ENCODE measurements at regions not wholly inside any gene's neighbourhood (a gene's known extent, or its start where the extent isn't known, plus 50 kb on each side); places are given as distances from the start of the nearest gene placed in this dataset.
"Not testable (repeated sequence)": the region's sequence is repeated elsewhere in the genome, so short reads cannot be mapped to it uniquely, and the experiment has no call there.

DNA sequence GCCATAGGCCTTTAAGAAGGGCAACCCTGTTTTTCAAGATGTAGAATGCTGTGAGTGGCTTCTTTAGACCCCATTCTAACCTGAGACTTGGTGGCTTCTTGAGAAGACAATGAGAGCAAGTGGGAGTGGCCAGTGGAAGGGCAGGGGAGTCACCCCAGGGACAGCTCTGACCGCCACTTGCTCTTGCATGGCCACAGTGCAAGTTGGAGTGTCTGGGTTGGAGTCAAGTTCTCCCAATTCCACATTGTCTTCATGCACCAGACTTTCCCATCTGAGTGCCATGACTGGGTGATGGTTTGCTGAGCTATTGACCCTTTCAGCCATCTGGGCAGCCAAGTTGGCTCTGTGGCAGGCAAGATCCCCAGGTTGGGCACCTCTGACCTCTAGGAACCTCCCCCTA is 148.0 kb upstream of the SKOR2 start:
- DNase-seq: no peak

DNA sequence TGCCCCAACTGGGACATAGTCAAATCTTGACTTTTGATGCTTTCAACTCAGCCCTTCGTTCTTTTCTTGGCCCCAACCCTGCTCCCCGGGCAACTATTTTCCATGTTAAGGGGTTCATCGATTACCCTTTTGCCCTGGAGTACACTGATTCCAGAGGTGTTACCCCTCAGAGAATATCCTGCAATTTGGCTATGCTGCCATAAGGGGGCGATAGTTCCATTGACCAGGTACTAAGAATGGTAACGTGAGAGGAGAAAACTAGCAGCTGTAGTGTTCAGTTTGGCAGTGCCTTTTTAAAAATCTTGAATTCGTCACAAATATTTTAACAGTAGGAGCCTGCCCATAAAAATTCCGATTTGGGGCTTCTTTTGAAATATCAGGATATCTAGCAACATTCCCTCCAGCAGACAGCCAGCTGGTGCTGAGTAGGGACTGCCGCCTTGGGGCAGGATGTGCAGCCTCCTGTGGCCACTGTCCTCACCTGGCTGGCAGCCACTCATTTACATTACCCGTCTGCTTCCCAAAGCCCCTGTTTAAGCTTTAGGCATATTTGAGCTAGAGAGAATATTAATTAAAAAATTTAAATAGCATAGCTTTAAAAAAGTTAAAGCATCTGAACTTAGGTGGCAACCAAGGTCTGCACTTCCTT is 146.3 kb upstream of the SKOR2 start:
- no peak for DNase-seq

DNA sequence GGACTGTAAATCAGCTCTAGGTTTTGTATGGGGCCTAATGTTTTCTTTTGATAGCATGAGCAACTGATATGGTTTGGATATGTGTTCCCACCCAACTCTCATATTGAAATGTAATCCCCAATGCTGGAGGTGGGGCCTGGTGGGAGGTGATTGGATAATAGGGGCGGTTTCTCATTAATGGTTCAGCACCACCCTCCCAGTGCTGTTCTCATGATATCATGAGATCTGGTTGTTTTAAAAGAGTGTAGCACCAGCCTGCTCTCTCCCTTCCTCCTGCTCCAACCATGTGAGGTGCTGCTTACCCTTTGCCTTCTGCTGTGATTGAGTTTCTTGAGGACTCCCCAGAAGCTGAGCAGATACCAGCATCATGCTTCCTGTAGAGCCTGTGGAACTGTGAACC is 140.2 kb upstream of the SKOR2 start:
- DNase-seq: no peak

DNA sequence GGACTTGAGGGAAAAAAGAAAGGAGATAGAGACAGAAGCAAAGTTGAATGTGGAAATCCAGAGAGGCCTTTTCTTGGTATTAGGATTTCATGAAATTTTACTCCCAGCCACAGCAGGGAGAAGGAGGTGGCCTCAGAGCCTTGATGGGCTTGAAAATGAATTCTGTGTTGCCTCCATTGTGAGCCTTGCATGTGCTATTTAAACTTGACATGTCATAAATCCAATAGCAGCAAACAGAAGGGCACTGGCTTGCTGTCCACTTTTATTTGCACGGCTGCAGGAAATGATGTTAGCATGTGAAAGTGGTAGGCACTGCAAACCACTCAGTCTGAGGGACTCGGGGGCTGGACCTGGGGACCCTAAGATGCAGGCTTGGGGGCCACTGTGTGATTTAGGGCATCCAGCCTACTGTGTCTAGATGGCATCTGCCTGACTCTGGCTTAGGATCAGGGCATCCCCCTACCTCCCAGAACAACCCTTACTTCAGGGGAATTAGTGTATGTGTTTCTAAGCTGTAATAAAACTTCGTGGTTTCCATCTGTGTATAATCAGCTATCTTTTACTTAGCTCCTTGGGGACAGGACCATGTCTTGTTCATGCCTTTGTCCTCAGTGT is 139.1 kb upstream of the SKOR2 start:
- DNase-seq: no peak

DNA sequence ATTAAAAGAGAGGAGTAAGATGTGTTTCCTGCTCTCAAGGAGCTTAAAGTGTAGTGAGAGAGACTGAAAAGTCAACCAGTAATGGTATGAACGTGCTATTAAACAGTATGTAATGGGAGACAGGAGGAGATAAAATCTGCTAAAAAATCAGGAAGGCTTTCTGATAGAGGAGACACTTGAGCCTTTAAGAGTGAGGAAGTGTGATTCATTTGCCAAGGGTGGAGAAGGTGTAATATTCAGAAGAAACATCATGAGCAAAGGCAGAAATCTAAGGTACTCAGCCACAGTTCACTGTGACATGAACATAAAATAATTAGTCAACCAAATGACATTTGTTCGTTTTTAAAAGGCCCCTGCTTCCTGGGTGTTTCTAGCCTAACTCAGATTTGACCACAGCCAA is 137.8 kb upstream of the SKOR2 start:
- no peak for DNase-seq

DNA sequence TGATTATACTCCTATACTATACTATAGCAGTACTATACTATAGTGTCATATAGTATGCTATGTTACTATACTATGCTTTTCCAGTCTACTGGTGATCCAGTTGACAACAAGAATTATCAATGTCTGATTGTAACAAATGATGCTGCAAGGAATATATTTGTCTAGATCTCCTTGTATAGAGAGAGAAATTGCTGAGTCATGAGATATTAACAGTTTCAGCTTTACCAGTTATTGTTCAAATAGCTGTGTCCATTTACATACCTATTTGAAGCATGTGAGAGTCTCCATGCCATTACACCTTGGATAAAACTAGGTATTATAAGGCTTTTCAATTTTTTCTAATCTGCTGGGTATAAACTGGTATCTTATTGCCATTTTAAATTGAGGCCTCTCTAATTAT is 136.4 kb upstream of the SKOR2 start:
- no peak for DNase-seq

DNA sequence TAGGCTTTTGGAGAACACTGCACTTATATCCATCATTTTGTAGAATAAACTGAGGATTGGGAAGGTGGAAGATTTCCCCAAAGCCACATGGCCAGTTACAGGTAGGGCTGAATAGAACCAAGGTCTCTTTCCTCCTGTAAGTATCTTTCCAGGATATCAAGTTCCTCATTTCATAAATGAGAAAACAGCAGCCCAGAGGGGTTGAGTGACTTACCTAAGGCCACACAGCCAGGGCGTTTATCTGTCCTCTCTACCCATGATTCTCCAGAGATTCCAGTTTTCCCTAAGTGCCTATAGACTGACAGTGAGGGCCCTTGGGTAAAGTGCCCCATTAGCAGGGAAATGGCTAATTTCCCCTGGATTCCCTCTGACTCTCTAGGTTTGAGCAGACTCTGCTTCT is 132.3 kb upstream of the SKOR2 start:
- no peak for DNase-seq

DNA sequence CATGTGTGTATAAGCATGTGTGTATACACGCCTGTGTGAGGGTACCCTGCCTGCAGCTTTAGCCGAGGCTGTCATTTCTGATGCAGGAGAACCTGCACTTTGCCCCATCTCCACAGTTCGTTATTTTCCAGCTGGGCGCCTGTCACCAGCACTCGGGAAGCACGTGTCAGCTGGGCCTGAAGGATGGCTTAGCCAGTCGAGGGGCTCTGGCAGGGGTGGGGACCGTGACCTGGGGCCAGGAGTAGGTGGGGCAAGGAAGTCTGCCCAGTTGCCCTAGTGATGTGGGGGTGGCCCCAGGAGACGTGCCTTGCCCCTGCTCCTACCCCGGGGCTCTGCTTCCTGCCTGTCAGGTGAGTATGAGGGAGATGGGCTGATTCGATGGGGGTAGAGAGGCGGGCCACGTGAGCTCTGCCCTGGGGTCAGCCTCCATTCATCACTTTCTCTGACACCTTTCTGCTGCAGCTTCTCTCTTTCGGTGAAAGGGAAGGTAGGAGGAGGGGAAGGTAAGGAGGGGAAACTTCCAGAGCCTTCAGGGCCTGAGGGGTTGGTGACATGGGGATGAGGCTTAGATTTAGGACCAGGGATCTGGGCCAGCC is 130.6 kb upstream of the SKOR2 start:
- DNase-seq: no peak

DNA sequence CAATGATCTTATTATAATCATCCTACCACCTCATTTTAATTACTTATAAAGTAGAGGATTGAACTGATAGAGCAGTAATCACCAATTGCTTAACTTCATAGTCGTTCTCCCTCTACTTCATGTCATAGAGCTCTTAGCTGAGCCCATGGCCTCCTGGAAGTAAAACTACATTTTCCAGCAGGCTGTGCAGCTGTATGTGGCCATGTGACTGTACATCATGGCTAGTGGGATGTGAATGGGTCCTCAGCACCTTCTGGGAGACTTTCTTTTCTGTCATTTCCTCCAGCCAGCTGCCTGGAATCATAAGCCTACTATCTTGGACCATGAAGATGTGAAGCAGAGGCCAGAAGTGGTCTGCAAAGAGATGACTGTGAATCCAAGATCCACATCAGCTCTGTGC is 128.7 kb upstream of the SKOR2 start:
- no peak for DNase-seq

DNA sequence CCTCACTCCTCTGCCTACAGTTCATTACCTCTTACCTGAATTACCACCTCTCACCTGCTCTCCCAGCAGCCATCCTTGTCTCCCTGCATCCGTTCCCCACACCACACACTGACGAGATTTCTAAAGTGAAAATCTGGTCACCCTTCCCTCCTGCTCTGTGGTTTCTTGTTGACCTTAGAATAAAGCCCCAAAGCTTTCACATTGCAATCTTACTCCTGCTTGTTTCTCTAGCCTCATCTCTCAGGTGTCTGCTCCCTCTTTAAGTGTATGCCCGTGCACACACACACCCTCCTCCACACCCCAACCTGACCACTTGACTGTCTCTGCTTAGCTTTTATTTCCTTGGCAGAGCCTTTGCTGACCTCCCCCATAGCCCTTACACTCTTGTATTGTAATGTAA is 122.0 kb upstream of the SKOR2 start:
- no peak for DNase-seq

DNA sequence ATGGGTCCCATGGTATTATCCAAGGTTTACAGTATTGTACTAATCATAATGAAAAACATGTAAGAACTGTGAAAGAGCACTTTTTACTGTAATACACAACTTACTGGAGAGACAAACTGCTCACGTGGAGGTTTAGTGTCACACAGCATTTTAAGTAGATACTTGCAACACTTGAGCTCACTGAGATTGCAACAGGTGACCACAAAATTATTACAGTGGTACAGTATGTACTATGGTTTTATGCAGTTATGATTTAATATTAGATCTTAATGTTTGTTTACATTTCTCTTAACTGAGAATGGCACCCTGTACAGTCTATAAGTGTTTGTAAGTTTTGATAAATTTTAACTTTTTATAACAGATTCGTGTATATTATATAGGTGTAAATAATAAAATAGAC is 118.6 kb upstream of the SKOR2 start:
- DNase-seq: no peak

DNA sequence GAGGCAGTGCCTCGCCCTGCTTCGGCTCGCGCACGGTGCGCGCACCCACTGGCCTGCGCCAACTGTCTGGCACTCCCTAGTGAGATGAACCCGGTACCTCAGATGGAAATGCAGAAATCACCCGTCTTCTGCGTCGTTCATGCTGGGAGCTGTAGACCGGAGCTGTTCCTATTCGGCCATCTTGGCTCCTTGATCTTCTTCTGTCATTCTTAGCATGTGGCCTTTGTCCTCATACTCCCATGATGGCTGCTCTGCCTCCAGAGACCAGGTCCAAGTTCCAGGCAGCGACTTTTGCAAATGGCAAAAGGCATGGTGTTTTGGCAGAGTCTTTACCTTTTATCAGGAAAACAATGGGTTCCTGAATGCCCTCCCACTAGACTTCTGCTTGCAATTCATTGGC is 102.6 kb upstream of the SKOR2 start:
- not testable (repeated sequence) for DNase-seq

DNA sequence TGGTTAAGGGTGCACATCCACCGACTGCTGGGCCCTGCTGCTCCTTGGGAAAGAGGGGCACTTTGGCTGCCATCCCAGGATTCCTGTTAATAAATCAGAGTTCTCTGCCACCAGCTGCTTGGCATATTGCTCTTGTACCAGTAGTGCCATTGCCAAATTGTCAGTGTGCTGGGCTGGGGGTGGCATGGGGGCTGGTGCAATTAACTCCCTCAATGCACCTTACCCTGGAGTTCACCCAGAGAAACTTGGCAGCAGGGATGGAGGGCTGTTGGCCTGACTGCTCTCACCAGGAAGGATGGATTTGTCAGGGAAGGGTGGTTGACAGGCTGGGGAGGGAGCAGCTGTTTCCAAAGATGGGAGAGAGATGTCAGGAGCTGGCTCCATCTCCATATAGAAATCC is 94.6 kb upstream of the SKOR2 start:
- no peak for DNase-seq

DNA sequence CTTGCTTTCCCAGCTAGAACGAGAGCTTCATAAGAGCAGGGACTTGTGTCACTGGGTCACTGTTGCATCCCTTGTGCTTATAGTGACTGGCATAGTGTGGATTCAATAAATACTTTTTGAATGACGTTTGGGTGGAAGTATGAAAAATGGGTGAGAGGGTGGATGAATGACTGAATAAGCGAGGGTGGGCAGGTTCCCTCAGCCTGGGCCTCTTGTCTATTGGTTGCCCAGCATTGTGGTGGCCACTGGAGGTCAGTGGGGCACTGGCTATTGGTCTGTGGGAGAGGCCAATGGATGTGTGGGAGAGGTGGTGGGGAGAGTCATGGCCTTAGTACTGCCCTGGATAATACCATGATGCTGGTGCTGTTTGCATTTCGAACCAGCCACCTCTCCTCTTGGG is 93.8 kb upstream of the SKOR2 start:
- DNase-seq: no peak

DNA sequence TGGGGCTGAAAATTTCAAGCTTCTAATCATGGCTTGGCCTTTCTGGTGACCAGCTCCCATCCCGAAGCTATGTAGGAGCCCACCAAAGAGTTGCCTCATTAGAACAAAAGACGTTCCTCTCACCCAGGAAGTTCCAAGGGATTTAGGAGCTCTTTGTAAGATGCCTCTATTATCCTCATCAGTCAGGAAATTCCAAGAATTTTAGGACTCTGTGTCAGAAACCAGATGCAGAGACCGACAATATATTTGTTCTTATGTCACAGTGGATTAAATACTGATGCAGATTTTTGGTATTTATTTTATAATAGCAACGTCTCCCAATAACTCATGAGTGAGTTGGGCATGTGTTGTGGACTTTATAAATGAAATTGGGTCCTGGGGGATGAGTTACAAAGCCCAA is 91.8 kb upstream of the SKOR2 start:
- no peak for DNase-seq

DNA sequence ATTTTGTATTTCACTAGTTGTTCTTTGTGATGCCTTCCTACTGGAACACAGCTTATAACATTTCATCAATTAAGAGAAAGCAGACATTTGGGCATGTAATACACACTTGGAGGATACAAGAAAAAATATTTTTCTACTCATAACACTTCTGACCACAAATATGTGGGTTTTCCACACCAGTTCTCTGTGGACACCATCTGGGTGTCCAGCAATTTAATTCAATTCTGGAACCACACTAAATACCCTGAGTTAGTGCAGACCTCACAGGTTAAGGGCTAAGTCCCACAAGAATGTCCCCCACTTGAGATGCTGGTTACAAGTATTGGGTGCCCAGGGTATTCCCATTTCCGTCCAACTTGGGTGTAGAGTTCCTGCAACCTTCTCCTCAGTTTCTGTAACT is 91.1 kb upstream of the SKOR2 start:
- DNase-seq: no peak

DNA sequence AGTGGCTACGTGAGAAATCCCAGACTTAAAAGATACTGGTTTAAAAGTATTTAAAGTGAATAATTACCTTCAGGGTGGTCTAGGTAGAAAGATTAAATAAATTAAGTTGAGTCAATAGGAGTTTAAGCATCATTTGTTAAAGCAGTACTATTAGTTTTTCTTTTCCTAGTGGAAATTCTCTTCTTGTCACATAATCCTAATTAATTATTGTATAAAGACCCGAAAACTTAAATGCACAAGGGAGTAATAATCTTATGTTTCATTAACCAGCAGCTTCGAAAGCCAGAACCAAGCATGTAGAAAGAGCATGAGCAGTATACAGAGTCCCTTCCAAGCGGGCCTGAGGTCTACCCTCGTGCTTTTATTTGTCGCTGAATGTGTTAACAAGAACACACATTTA is 90.2 kb upstream of the SKOR2 start:
- no peak for DNase-seq

DNA sequence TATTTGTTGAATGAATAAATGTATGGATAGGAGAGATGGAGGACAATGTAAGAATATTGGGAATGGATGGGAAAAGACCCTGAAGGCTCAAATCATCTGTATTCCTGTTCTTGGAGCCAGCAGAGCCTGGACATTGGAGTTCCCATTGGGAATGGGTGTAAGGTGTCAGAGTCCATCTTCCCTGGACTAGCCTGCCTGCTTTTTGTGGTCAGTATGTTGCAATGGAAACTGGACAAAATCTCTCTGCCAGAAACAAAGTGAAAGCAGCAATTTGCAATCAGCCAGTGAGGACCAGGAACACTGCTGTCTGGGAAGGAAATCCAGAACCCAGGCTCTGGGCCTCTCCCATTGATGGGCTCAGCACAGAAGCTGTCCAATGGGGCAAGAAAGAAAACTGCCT is 83.5 kb upstream of the SKOR2 start:
- DNase-seq: no peak

DNA sequence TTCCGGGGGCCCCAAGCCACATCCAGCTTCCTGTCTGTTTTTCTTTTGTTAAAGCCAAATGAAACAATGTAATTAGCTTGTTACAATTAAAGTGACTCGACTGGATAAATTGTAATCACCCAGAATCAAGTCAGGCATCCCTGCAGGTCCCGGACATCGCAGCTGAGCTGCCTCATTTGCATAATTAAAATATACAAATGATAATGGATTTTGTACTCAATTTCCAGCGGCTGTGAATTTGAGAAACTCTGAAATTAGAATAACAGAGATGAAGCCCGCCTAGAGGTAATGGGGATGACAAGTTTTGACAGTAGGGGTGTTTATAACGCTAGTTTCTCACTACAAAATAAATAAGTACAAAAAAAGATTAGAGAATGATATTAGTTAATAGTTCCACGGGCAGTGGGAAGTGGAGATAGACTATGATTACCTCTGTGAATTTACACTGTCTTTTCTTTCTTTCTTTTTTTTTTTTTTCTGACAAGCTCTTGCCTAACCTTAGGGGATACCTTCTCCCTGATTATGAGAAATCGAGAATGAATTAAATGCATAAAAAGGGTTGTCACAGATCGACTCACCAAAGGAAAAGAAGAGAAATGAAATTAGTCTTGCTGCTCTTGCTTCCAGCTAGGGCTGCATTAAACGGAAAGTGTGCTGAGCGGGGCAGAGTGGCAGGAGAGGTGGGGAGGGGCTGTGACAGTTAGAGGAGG is 82.6 kb upstream of the SKOR2 start:
- DNase-seq: no peak

DNA sequence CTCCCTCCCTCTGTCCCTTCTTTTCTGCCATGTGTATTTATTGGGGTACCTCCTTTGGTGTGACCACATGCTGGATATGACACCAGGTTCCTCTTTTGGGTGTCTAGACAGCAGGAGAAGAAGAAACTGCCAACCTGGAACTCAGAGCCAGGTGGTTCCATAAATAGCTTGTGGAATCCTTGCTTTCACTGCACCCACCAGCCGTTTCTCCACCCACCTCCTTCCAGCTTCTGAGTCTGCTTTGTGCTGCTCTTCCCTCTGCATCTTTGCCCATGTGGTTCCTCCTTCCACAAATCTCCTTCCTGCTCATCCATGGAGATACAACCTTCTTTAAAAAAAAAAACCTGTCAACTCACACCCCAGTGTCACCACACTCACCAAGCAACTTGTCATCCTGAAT is 80.2 kb upstream of the SKOR2 start:
- no peak for DNase-seq

DNA sequence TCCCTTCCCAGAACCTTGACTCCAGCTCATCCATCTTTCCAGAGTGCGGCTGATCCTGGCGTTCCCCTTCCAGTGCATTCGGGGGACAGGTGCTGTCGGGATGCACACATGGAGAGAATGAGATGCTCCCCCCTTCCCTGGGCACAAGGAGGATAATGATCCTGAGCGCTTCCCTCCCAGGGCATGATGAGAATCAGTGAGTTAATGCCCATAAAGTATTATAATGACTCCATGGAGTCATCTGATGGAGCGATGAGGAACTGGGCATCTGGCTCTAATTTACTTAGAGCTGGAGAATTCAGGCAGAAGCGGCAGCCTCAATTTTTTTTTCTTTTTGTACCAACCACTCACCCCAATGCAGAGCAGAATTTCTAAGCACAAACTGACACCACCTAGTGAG is 79.6 kb upstream of the SKOR2 start:
- no peak for DNase-seq

DNA sequence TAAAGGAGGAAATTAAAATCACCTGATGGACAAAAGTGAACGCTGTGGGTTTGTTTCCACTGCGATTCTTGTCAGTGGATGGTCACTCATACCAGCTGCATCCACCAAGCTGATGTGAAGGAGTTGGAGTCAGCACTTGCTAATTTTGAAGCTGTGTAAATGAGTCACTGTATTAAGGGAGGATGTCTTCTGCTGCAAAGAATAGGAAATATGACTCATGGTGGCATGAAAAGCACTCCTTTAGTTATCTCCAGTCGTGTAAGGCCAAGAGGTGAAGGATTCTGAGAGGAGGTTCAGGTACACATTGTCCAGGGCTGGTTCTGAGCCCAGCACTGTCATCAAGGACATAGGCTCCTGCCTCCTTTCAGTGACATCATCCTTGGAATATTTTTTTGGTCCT is 71.7 kb upstream of the SKOR2 start:
- DNase-seq: no peak

DNA sequence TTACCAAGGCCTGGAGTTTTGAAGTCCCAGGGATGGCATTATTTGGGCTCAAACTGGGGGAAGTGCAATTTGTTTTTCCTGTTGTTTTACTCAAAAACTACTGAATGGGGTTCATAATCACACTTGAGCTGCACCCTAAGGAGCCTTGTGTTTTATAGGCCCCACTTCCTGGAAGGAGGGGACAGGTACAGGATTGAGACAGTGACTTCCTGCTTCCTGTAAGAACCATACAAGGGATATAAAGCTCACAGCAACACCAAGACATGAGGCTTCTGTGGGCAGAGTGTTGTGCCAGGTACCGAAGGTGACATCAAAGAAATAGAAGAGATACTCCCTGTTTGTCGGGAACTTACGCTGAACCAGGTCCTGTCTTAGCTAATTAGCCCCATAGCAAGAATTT is 70.4 kb upstream of the SKOR2 start:
- no peak for DNase-seq

DNA sequence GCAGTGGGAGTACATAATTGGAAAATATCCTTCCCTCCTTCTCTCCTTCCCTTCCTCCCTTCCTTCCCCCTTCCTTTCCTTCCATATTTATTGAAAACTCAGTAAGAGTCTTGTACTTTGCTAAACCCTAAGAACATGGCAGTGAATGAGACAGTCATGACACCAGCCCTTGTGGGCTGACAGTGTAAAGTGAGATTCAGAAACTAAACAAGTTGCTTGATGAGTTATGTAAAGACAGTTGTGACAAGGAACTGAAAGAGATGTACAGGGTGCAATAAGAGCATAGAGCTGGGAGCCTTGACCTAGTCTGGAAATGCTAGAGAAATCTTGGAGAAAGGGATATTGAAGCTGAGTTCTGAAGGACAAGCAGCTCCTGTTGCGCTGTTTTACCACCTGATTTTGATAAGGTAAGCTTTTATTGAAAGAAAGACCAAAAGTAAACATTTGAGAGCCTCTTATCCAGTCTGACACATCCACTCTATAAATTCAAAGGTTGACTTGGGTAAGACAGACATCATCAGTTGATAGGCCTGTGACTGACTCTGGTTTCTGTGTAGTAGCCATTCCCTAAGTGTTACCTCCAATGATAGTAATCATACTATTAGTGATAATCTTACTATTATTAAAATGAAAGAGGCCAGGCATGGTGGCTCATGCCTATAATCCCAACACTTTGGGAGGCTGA is 66.5 kb upstream of the SKOR2 start:
- DNase-seq: no peak
